ENCODE measurements at regions not wholly inside any gene's neighbourhood (a gene's known extent, or its start where the extent isn't known, plus 50 kb on each side); places are given as distances from the start of the nearest gene placed in this dataset.

GRCh38 chrX:82961129-82961528, 547.0 kb upstream of the POU3F4 start:
- TF ChIP-seq POLR2A (IDR thresholded peaks at IDR 0.05) (no peak), CTCF (IDR thresholded peaks at IDR 0.05) (no peak)

Data from adrenal gland (tissue), 5 donors.